GM12874 (cell line): ENCODE measurements at regions not wholly inside any gene's neighbourhood (a gene's known extent, or its start where the extent isn't known, plus 50 kb on each side); places are given as distances from the start of the nearest gene placed in this dataset.

Experiments
- CTCF ChIP-seq: IDR thresholded peaks from 2 replicates; pipeline ENCODE4 v1.5.1; 2011; ENCODE audit warnings: low read depth, mild to moderate bottlenecking, control low read depth, low read length, moderate library complexity; ENCODE audit not compliant: insufficient read depth

- no peak for TF ChIP-seq CTCF
These were observed 72.0 kb upstream of the RAB6C start for GRCh38 chr2:129907256-129907998.

- no peak for TF ChIP-seq CTCF
These were observed 70.6 kb upstream of the RAB6C start for GRCh38 chr2:129908721-129909373.

- no peak for TF ChIP-seq CTCF
These were observed 69.6 kb upstream of the RAB6C start for GRCh38 chr2:129909651-129910418.

GRCh38 chr2:129910446-129911362 is 68.8 kb upstream of the RAB6C start:
- no peak for TF ChIP-seq CTCF

- TF ChIP-seq CTCF, result no peak
These were observed 68.0 kb upstream of the RAB6C start for GRCh38 chr2:129911363-129912065.

- TF ChIP-seq CTCF, result no peak
These were observed 67.2 kb upstream of the RAB6C start for GRCh38 chr2:129912066-129912820.
